Stomach (tissue), 4 donors: ENCODE measurements at regions not wholly inside any gene's neighbourhood (a gene's known extent, or its start where the extent isn't known, plus 50 kb on each side); places are given as distances from the start of the nearest gene placed in this dataset.

ENCODE experiments used
- EP300 ChIP-seq: sonication (generic); formaldehyde crosslinking; IDR thresholded peaks from one replicate; pipeline ENCODE4 v1.6.1; 2017; ENCODE audit warnings: antibody characterized with exemption
- POLR2A ChIP-seq, 4 donors: fragments of 450-650 bp; IDR thresholded peaks; one replicate each; pipeline ENCODE4 v1.6.1; 2016; ENCODE audit warnings: antibody characterized with exemption in 4 of 4, control low read depth in 2 of 4, mild to moderate bottlenecking in 1 of 4, moderate library complexity in 1 of 4
- POLR2AphosphoS5 ChIP-seq, 3 donors: sonication (generic); formaldehyde crosslinking; IDR thresholded peaks; one replicate each; pipeline ENCODE4 v1.6.1; 2016; ENCODE audit warnings: antibody characterized with exemption in 3 of 3
- TF ChIP-seq, protein P1 (sequence below), 7 experiments: fragments of 450-650 bp in 4 of 7; fragments of 200-600 bp in 3 of 7; sonication (generic) in 3 of 7; IDR thresholded peaks; one replicate each; pipeline ENCODE4 v1.5.1; 2016 to 2019; ENCODE audit warnings: antibody characterized with exemption in 7 of 7, control low read depth in 2 of 7, mild to moderate bottlenecking in 1 of 7

DNA sequence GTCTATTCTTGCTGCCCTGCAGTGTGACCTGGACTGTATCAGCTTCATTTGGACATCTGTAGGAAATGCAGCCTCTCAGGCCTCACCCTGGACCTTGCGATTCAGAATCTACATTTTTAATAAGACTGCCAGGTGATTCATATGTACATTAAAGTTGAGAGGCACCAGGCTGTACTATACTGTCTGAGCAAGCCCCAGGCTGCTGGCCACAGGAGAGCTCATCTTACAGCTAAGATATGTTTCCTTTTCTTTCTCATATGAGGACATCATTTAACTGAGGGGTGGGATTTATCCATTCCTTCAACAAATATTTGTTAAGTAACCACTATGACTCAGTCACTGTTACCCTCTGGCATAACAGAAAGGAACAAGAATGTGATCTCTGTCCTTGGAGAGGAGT is 78.2 kb upstream of the GCFC2 start:
- no peak for TF ChIP-seq POLR2A (IDR thresholded peaks at IDR 0.05)
- TF ChIP-seq, protein P1, sequence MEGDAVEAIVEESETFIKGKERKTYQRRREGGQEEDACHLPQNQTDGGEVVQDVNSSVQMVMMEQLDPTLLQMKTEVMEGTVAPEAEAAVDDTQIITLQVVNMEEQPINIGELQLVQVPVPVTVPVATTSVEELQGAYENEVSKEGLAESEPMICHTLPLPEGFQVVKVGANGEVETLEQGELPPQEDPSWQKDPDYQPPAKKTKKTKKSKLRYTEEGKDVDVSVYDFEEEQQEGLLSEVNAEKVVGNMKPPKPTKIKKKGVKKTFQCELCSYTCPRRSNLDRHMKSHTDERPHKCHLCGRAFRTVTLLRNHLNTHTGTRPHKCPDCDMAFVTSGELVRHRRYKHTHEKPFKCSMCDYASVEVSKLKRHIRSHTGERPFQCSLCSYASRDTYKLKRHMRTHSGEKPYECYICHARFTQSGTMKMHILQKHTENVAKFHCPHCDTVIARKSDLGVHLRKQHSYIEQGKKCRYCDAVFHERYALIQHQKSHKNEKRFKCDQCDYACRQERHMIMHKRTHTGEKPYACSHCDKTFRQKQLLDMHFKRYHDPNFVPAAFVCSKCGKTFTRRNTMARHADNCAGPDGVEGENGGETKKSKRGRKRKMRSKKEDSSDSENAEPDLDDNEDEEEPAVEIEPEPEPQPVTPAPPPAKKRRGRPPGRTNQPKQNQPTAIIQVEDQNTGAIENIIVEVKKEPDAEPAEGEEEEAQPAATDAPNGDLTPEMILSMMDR (IDR thresholded peaks at IDR 0.05) = no peak
- no peak for TF ChIP-seq POLR2AphosphoS5 (IDR thresholded peaks at IDR 0.05)
- TF ChIP-seq EP300 = no peak
